HCT116 (cell line): ENCODE measurements at regions not wholly inside any gene's neighbourhood (a gene's known extent, or its start where the extent isn't known, plus 50 kb on each side); places are given as distances from the start of the nearest gene placed in this dataset.

ENCODE experiments used
- ATAC-seq: fragments of 200-7000 bp; cut with Tn5 transposase; 2 replicates; pipeline ENCODE4 v1.9.1; 2020; ENCODE audit warnings: mild to moderate bottlenecking, moderate library complexity
- BruUV-seq: library from RNA; stranded (reverse); fragments of 400-500 nt; replicated peaks from 2 replicates; lab custom pipeline; 2021; lab: Mats Ljungman, UMichigan
- CTCF ChIA-PET: fragments of 300-600 bp; sonication (Branson Sonifier 250); formaldehyde crosslinking; loops from one replicate; lab custom pipeline; 2021; ENCODE audit warnings: antibody characterized with exemption; lab: Charles Lee
- POLR2A ChIA-PET: fragments of 300-600, 350-600 bp; sonication (Branson Sonifier 250); formaldehyde crosslinking; loops from one replicate; lab custom pipeline; 2021; ENCODE audit warnings: antibody characterized with exemption; lab: Charles Lee
- RAD21 ChIA-PET, 2 experiments: fragments of 300-600 bp; sonication (Branson Sonifier 250); formaldehyde crosslinking; loops; one replicate each; lab custom pipeline; 2023; ENCODE audit warnings: low total read pairs in 2 of 2; ENCODE audit not compliant: uncharacterized antibody in 2 of 2, unreplicated experiment in 2 of 2, low non-redundant PET in 1 of 2; lab: Charles Lee
- DNase-seq: peaks from one replicate; pipeline ENCODE4 v3.0.0-alpha.2; 2010; ENCODE audit warnings: low read depth, low spot score
- H2AFZ ChIP-seq: fragments of 200-600 bp; shearing (Covaris generic), sonication (generic); 2 replicates; pipeline ENCODE4 v1.6.1; 2017; ENCODE audit warnings: low read depth, mixed run types, mixed read lengths, antibody characterized with exemption, low read length; ENCODE audit not compliant: poor library complexity, severe bottlenecking
- H3K27ac ChIP-seq: 2 replicates; pipeline ENCODE4 v1.5.1; 2012; ENCODE audit warnings: low read depth, low read length
- H3K27me3 ChIP-seq: fragments of 200-600 bp; sonication (generic); 2 replicates; pipeline ENCODE4 v1.6.1; 2016; ENCODE audit warnings: mixed run types, low read length, mixed read lengths; ENCODE audit not compliant: insufficient read depth
- H3K36me3 ChIP-seq, 2 experiments: fragments of 200-500 bp in 1 of 2; fragments of 200-600 bp in 1 of 2; sonication (Bioruptor generic) in 1 of 2; sonication (generic) in 1 of 2; 2 replicates each; pipeline versions ENCODE4 v1.5.1 to v1.6.1; 2014 to 2016; ENCODE audit warnings: low read length in 2 of 2, inconsistent platforms in 1 of 2, mixed read lengths in 1 of 2, mixed run types in 1 of 2; ENCODE audit not compliant: insufficient read depth in 2 of 2, control insufficient read depth in 1 of 2
- H3K4me1 ChIP-seq, 2 experiments: fragments of 200-600 bp in 1 of 2; sonication (generic) in 1 of 2; 2 replicates each; pipeline versions ENCODE4 v1.5.1 to v1.6.1; 2012 to 2017; ENCODE audit warnings: low read length in 2 of 2, inconsistent platforms in 1 of 2, mild to moderate bottlenecking in 1 of 2, mixed read lengths in 1 of 2, mixed run types in 1 of 2, moderate library complexity in 1 of 2; ENCODE audit not compliant: insufficient read depth in 2 of 2, control insufficient read depth in 1 of 2
- H3K4me2 ChIP-seq: fragments of 200-600 bp; sonication (generic); 2 replicates; pipeline ENCODE4 v1.6.1; 2017; ENCODE audit warnings: mixed run types, low read length, mixed read lengths
- H3K4me3 ChIP-seq, 2 experiments: fragments of 200-600 bp in 1 of 2; sonication (generic) in 1 of 2; replicated peaks in 1 of 2; 2 replicates each; pipeline ENCODE4 v1.5.1; 2011 to 2016; ENCODE audit warnings: low read length in 2 of 2, control low read depth in 1 of 2, low read depth in 1 of 2, mild to moderate bottlenecking in 1 of 2, mixed read lengths in 1 of 2, mixed run types in 1 of 2
- H3K79me2 ChIP-seq: fragments of 200-600 bp; sonication (generic); 2 replicates; pipeline ENCODE4 v1.6.1; 2017; ENCODE audit warnings: mild to moderate bottlenecking, mixed run types, low read length, moderate library complexity, mixed read lengths; ENCODE audit not compliant: insufficient read depth
- H3K9ac ChIP-seq: fragments of 200-600 bp; sonication (generic); 2 replicates; pipeline ENCODE4 v1.6.1; 2016; ENCODE audit warnings: low read length, mixed read lengths
- H3K9me2 ChIP-seq: fragments of 200-600 bp; sonication (generic), shearing (Covaris generic); 2 replicates; pipeline ENCODE4 v1.6.1; 2017; ENCODE audit warnings: mixed run types, mild to moderate bottlenecking, moderate library complexity; ENCODE audit not compliant: insufficient read depth
- H3K9me3 ChIP-seq, 2 experiments: fragments of 200-500 bp in 1 of 2; fragments of 200-600 bp in 1 of 2; sonication (Bioruptor generic) in 1 of 2; sonication (generic) in 1 of 2; 2 replicates each; pipeline ENCODE4 v1.6.1; 2014 to 2017; ENCODE audit warnings: low read length in 2 of 2, mixed read lengths in 2 of 2, inconsistent platforms in 1 of 2, low read depth in 1 of 2, mild to moderate bottlenecking in 1 of 2, mixed run types in 1 of 2, moderate library complexity in 1 of 2; ENCODE audit not compliant: control insufficient read depth in 1 of 2, insufficient read depth in 1 of 2
- H4K20me1 ChIP-seq: fragments of 200-600 bp; sonication (generic), shearing (Covaris generic); 2 replicates; pipeline ENCODE4 v1.6.1; 2017; ENCODE audit warnings: mixed run types, mild to moderate bottlenecking, moderate library complexity; ENCODE audit not compliant: insufficient read depth
- CEBPB ChIP-seq: IDR thresholded peaks from 2 replicates; pipeline ENCODE4 v1.6.1; 2012; ENCODE audit warnings: low read depth
- CTCF ChIP-seq, 3 experiments: fragments of 200-600 bp in 1 of 3; sonication (generic) in 1 of 3; IDR thresholded peaks in 2 of 3; conservative IDR thresholded peaks in 1 of 3; 2 replicates each; pipeline ENCODE4 v1.5.1; 2012 to 2017; ENCODE audit warnings: low read depth in 2 of 3, low read length in 2 of 3, antibody characterized with exemption in 1 of 3, borderline replicate concordance in 1 of 3, control low read depth in 1 of 3, mild to moderate bottlenecking in 1 of 3, mixed read lengths in 1 of 3, mixed run types in 1 of 3, moderate library complexity in 1 of 3; ENCODE audit not compliant: insufficient read depth in 1 of 3
- EGR1 ChIP-seq: IDR thresholded peaks from 2 replicates; pipeline ENCODE4 v1.6.1; 2012; ENCODE audit warnings: low read depth
- EZH2 ChIP-seq: fragments of 200-600 bp; sonication (generic); IDR thresholded peaks from 2 replicates; pipeline ENCODE4 v1.6.1; 2017; ENCODE audit warnings: antibody characterized with exemption, mixed run types
- FOSL1 ChIP-seq: IDR thresholded peaks from 2 replicates; pipeline ENCODE4 v1.6.1; 2012; ENCODE audit warnings: low read depth
- MAX ChIP-seq: IDR thresholded peaks from 2 replicates; pipeline ENCODE4 v1.6.1; 2012
- POLR2A ChIP-seq: IDR thresholded peaks from 2 replicates; pipeline ENCODE4 v1.7.0; 2011; ENCODE audit warnings: borderline replicate concordance; ENCODE audit not compliant: insufficient read depth, insufficient read length; ENCODE audit errors: extremely low read depth
- POLR2AphosphoS5 ChIP-seq: IDR thresholded peaks from 2 replicates; pipeline ENCODE4 v1.6.1; 2011; ENCODE audit warnings: mild to moderate bottlenecking, low read depth, low read length, moderate library complexity
- SRF ChIP-seq: IDR thresholded peaks from 2 replicates; pipeline ENCODE4 v1.6.1; 2012; ENCODE audit warnings: low read depth
- TCF7L2 ChIP-seq: IDR thresholded peaks from 2 replicates; pipeline ENCODE4 v1.7.0; 2011; ENCODE audit warnings: borderline replicate concordance, inconsistent platforms; ENCODE audit not compliant: insufficient read depth, insufficient read length; ENCODE audit errors: extremely low read depth
- ZBTB33 ChIP-seq: IDR thresholded peaks from 2 replicates; pipeline ENCODE4 v1.6.1; 2011; ENCODE audit warnings: mild to moderate bottlenecking, low read length, moderate library complexity; ENCODE audit not compliant: insufficient replicate concordance; ENCODE audit errors: extremely low read depth
- ZNF274 ChIP-seq: fragments of 200-500 bp; sonication (Bioruptor generic); IDR thresholded peaks from 2 replicates; pipeline ENCODE4 v1.6.1; 2014; ENCODE audit warnings: mild to moderate bottlenecking, low read depth, low read length, inconsistent platforms
- intact Hi-C: fragments of 100-400 bp; cut with micrococcal nuclease; formaldehyde crosslinking; loops from 2 replicates; pipeline ENCODE4 v1.10.0; 2022

GRCh38 chr1:25081496-25081895, 150.8 kb downstream of the SYF2 start:
- RAD21 ChIA-PET: no interaction called here
- Histone ChIP-seq H3K27me3 (no peaks in the 10 kb centered on the region), H3K9me2 (no peaks in the 10 kb centered on the region)
- TF ChIP-seq EZH2 (no peak), POLR2AphosphoS5 (no peak), ZBTB33 (no peak), POLR2A (no peak), CEBPB (no peak), CTCF (IDR thresholded peaks at IDR 0.05 in 2 of 3, conservative IDR thresholded peaks at IDR 0.05 in 1 of 3; ENCODE audit: borderline replicate concordance in 1 of 3, insufficient read depth in 1 of 3, low read depth in 2 of 3, low read length in 2 of 3) (no peak), TCF7L2 (no peak), EGR1 (no peak), MAX (no peak), FOSL1 (no peak), SRF (no peak), ZNF274 (no peak)
- TF ChIP-seq, all 23 proteins: peak for 0
- H4K20me1 ChIP-seq: no peaks in the 10 kb centered on the region
- H3K9ac ChIP-seq: no peak overlapping the region
- H3K4me2 ChIP-seq: no peak overlapping the region
- H3K4me1 ChIP-seq: peaks cover 0 to 8% of the 10 kb centered on the region in 2 experiments; a peak in 1 of 4 replicates
- ATAC-seq (no peak), DNase-seq (no peak)
- BruUV-seq: no TSS peak
- no peak overlapping the region for H2AFZ ChIP-seq
- ChIA-PET POLR2A (no interaction called here), CTCF (no interaction called here)
- no peaks in the 10 kb centered on the region for H3K36me3 ChIP-seq
- no peak overlapping the region for H3K27ac ChIP-seq
- no peak overlapping the region for H3K4me3 ChIP-seq
- intact Hi-C loops: no loop called here
- H3K9me3 ChIP-seq: no peaks in the 10 kb centered on the region
- no peaks in the 10 kb centered on the region for H3K79me2 ChIP-seq
